Ishikawa (cell line): ENCODE measurements at regions not wholly inside any gene's neighbourhood (a gene's known extent, or its start where the extent isn't known, plus 50 kb on each side); places are given as distances from the start of the nearest gene placed in this dataset.

Source experiments
- CEBPB ChIP-seq: IDR thresholded peaks from 2 replicates; pipeline ENCODE4 v1.6.1; 2012
- CREB1 ChIP-seq: IDR thresholded peaks from 2 replicates; pipeline ENCODE4 v1.6.1; 2012; ENCODE audit warnings: low read depth
- EGR1 ChIP-seq: IDR thresholded peaks from 2 replicates; pipeline ENCODE4 v1.6.1; 2012
- EP300 ChIP-seq: IDR thresholded peaks from 2 replicates; pipeline ENCODE4 v1.6.1; 2012; ENCODE audit warnings: borderline replicate concordance
- FOXM1 ChIP-seq: IDR thresholded peaks from 2 replicates; pipeline ENCODE4 v1.6.1; 2012; ENCODE audit warnings: low read depth, borderline replicate concordance
- NFIC ChIP-seq: IDR thresholded peaks from 2 replicates; pipeline ENCODE4 v1.6.1; 2012
- RAD21 ChIP-seq: IDR thresholded peaks from 2 replicates; pipeline ENCODE4 v1.6.1; 2012; ENCODE audit warnings: low read depth
- REST ChIP-seq: IDR thresholded peaks from 2 replicates; pipeline ENCODE4 v1.6.1; 2012; ENCODE audit warnings: low read depth, mild to moderate bottlenecking
- TAF1 ChIP-seq: IDR thresholded peaks from 2 replicates; pipeline ENCODE4 v1.6.1; 2012; ENCODE audit warnings: low read depth, mild to moderate bottlenecking
- TEAD4 ChIP-seq: IDR thresholded peaks from 2 replicates; pipeline ENCODE4 v1.6.1; 2012
- USF1 ChIP-seq: IDR thresholded peaks from 2 replicates; pipeline ENCODE4 v1.6.1; 2012
- YY1 ChIP-seq: IDR thresholded peaks from 2 replicates; pipeline ENCODE4 v1.6.1; 2012; ENCODE audit warnings: low read depth
- TF ChIP-seq, protein P1 (sequence below): IDR thresholded peaks from 2 replicates; pipeline ENCODE4 v1.6.1; 2012

GRCh38 chr14:43406931-43407330, 1100.2 kb downstream of the FSCB start:
- no peak for TF ChIP-seq EP300
- no peak for TF ChIP-seq REST
- no peak for TF ChIP-seq TEAD4
- no peak for TF ChIP-seq CREB1
- TF ChIP-seq CEBPB = no peak
- no peak for TF ChIP-seq TAF1
- TF ChIP-seq, protein P1, sequence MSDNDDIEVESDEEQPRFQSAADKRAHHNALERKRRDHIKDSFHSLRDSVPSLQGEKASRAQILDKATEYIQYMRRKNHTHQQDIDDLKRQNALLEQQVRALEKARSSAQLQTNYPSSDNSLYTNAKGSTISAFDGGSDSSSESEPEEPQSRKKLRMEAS = no peak
- TF ChIP-seq YY1 = no peak
- TF ChIP-seq FOXM1 = no peak
- no peak for TF ChIP-seq USF1
- TF ChIP-seq RAD21 = no peak
- no peak for TF ChIP-seq NFIC
- TF ChIP-seq EGR1 = no peak
